Liver (tissue), 8 donors: ENCODE measurements at regions not wholly inside any gene's neighbourhood (a gene's known extent, or its start where the extent isn't known, plus 50 kb on each side); places are given as distances from the start of the nearest gene placed in this dataset.

ENCODE experiments used
- DNase-seq: peaks from one replicate; pipeline ENCODE4 v3.0.0-alpha.2; 2017; ENCODE audit warnings: low spot score
- H3K27ac ChIP-seq, 2 donors: one replicate each; pipeline ENCODE4 v1.7.0; 2013; ENCODE audit warnings: inconsistent platforms in 2 of 2, low read length in 2 of 2, control low read depth in 1 of 2, low read depth in 1 of 2, mild to moderate bottlenecking in 1 of 2
- H3K27me3 ChIP-seq, 4 donors: one replicate each; pipeline versions ENCODE4 v1.6.1 to v1.7.0; 2013; ENCODE audit warnings: low read length in 3 of 4, inconsistent platforms in 1 of 4, mild to moderate bottlenecking in 1 of 4, moderate library complexity in 1 of 4; ENCODE audit not compliant: control insufficient read depth in 4 of 4, insufficient read depth in 4 of 4
- H3K36me3 ChIP-seq, 4 donors: one replicate each; pipeline versions ENCODE4 v1.6.1 to v1.7.0; 2013; ENCODE audit warnings: low read length in 3 of 4, mild to moderate bottlenecking in 3 of 4, low read depth in 1 of 4, moderate library complexity in 1 of 4; ENCODE audit not compliant: control insufficient read depth in 4 of 4, insufficient read depth in 3 of 4
- H3K4me1 ChIP-seq, 4 donors: one replicate each; pipeline versions ENCODE4 v1.6.1 to v1.7.0; 2013; ENCODE audit warnings: low read length in 3 of 4, mild to moderate bottlenecking in 3 of 4, moderate library complexity in 1 of 4; ENCODE audit not compliant: control insufficient read depth in 4 of 4, insufficient read depth in 4 of 4
- H3K4me3 ChIP-seq, 3 donors: one replicate each; pipeline versions ENCODE4 v1.6.1 to v1.7.0; 2013; ENCODE audit warnings: low read length in 3 of 3, control low read depth in 1 of 3, low read depth in 1 of 3, mild to moderate bottlenecking in 1 of 3
- H3K9ac ChIP-seq, 2 donors: one replicate each; pipeline ENCODE4 v1.7.0; 2013; ENCODE audit warnings: low read length in 2 of 2, mild to moderate bottlenecking in 2 of 2, moderate library complexity in 2 of 2, control low read depth in 1 of 2, low read depth in 1 of 2
- H3K9me3 ChIP-seq, 4 donors: one replicate each; pipeline versions ENCODE4 v1.6.1 to v1.7.0; 2013; ENCODE audit warnings: low read length in 3 of 4; ENCODE audit not compliant: control insufficient read depth in 4 of 4
- ATF3 ChIP-seq: IDR thresholded peaks from 2 replicates; pipeline ENCODE4 v1.6.1; 2016; ENCODE audit warnings: antibody characterized with exemption
- CTCF ChIP-seq: fragments of 150-350 bp; IDR thresholded peaks from 2 replicates; pipeline ENCODE4 v1.5.1; 2017; ENCODE audit warnings: improper control_type of control experiment, low read depth, low read length; ENCODE audit not compliant: missing input control
- EGR1 ChIP-seq, 2 donors: IDR thresholded peaks; 2 replicates each; pipeline ENCODE4 v1.6.1; 2016 to 2018; ENCODE audit warnings: antibody characterized with exemption in 2 of 2, low read depth in 2 of 2
- FOXA1 ChIP-seq: IDR thresholded peaks from 2 replicates; pipeline ENCODE4 v1.6.1; 2016; ENCODE audit warnings: antibody characterized with exemption
- FOXA2 ChIP-seq: IDR thresholded peaks from 2 replicates; pipeline ENCODE4 v1.6.1; 2016; ENCODE audit warnings: antibody characterized with exemption
- GABPA ChIP-seq, 2 donors: IDR thresholded peaks in 1 of 2; conservative IDR thresholded peaks in 1 of 2; 2 replicates each; pipeline ENCODE4 v1.6.1; 2016; ENCODE audit warnings: antibody characterized with exemption in 2 of 2, mild to moderate bottlenecking in 1 of 2, moderate library complexity in 1 of 2
- HNF4A ChIP-seq, 2 donors: conservative IDR thresholded peaks; 2 replicates each; pipeline ENCODE4 v1.6.1; 2016; ENCODE audit warnings: antibody characterized with exemption in 2 of 2, mild to moderate bottlenecking in 2 of 2
- HNF4G ChIP-seq: IDR thresholded peaks from 2 replicates; pipeline ENCODE4 v1.6.1; 2016; ENCODE audit warnings: antibody characterized with exemption
- NR2F2 ChIP-seq: IDR thresholded peaks from 2 replicates; pipeline ENCODE4 v1.6.1; 2016; ENCODE audit warnings: antibody characterized with exemption
- RAD21 ChIP-seq, 2 donors: IDR thresholded peaks; 2 replicates each; pipeline ENCODE4 v1.6.1; 2016; ENCODE audit warnings: antibody characterized with exemption in 2 of 2, mild to moderate bottlenecking in 2 of 2
- RXRA ChIP-seq, 2 donors: IDR thresholded peaks; 2 replicates each; pipeline ENCODE4 v1.6.1; 2017 to 2018; ENCODE audit warnings: antibody characterized with exemption in 2 of 2, mild to moderate bottlenecking in 1 of 2
- SP1 ChIP-seq: IDR thresholded peaks from 2 replicates; pipeline ENCODE4 v1.6.1; 2018; ENCODE audit warnings: antibody characterized with exemption, mild to moderate bottlenecking
- TAF1 ChIP-seq: conservative IDR thresholded peaks from 2 replicates; pipeline ENCODE4 v1.6.1; 2016; ENCODE audit warnings: antibody characterized with exemption, mild to moderate bottlenecking
- YY1 ChIP-seq: IDR thresholded peaks from 2 replicates; pipeline ENCODE4 v1.6.1; 2016; ENCODE audit warnings: antibody characterized with exemption, mild to moderate bottlenecking
- ZBTB33 ChIP-seq: IDR thresholded peaks from 2 replicates; pipeline ENCODE4 v1.6.1; 2016; ENCODE audit warnings: antibody characterized with exemption
- WGBS: extraction: QIAGEN DNeasy Blood & Tissue Kit; methylation state at CpG from one replicate; pipeline ENCODE4 v1.1.7; 2013; 5-methylcytosine and 5-hydroxymethylcytosine counted together
- donor health status: healthy.
- donor health status: healthy.
- donor health status: healthy.
- donor health status: healthy.
- donor health status: healthy.

GRCh38 chr2:5538313-5538712, 153.9 kb upstream of the SOX11 start:
- 78% methylated on average over 1 of the region's 1 CpG for WGBS
- Histone ChIP-seq H3K27me3 (peaks cover 0 to 3% (median 0%) of the 10 kb centered on the region in 4 donors), H3K27ac (no peak overlapping the region), H3K4me1 (no peaks in the 10 kb centered on the region), H3K4me3 (no peak overlapping the region), H3K9me3 (no peaks in the 10 kb centered on the region), H3K9ac (no peak overlapping the region), H3K36me3 (no peaks in the 10 kb centered on the region)
- no peak for TF ChIP-seq RAD21 (IDR thresholded peaks at IDR 0.05)
- no peak for TF ChIP-seq CTCF
- TF ChIP-seq ATF3 = no peak
- no peak for TF ChIP-seq FOXA2
- TF ChIP-seq HNF4A (conservative IDR thresholded peaks at IDR 0.05) = no peak
- TF ChIP-seq SP1 = no peak
- TF ChIP-seq NR2F2 = no peak
- no peak for TF ChIP-seq EGR1 (IDR thresholded peaks at IDR 0.05; ENCODE audit: low read depth in 2 of 2)
- TF ChIP-seq TAF1 = no peak
- TF ChIP-seq ZBTB33 = no peak
- no peak for TF ChIP-seq FOXA1
- no peak for TF ChIP-seq GABPA (IDR thresholded peaks at IDR 0.05 in 1 of 2, conservative IDR thresholded peaks at IDR 0.05 in 1 of 2)
- no peak for TF ChIP-seq RXRA (IDR thresholded peaks at IDR 0.05)
- TF ChIP-seq YY1 = no peak
- TF ChIP-seq HNF4G = no peak
- DNase-seq = no peak

- WGBS = 70% methylated on average over 8 of the region's 8 CpGs
- no peak for TF ChIP-seq GABPA (IDR thresholded peaks at IDR 0.05 in 1 of 2, conservative IDR thresholded peaks at IDR 0.05 in 1 of 2)
- TF ChIP-seq HNF4G = no peak
- no peak for TF ChIP-seq ZBTB33
- no peak for DNase-seq
These were observed 153.4 kb upstream of the SOX11 start for GRCh38 chr2:5538772-5539171.

More at GRCh38 chr2:5538772-5539171, 153.4 kb upstream of the SOX11 start:
- Histone ChIP-seq H3K36me3 (no peaks in the 10 kb centered on the region), H3K27me3 (peaks cover 0 to 3% (median 0%) of the 10 kb centered on the region in 4 donors), H3K9me3 (no peaks in the 10 kb centered on the region), H3K4me1 (no peaks in the 10 kb centered on the region), H3K9ac (no peak overlapping the region), H3K27ac (no peak overlapping the region), H3K4me3 (no peak overlapping the region)
